ENCODE measurements at regions not wholly inside any gene's neighbourhood (a gene's known extent, or its start where the extent isn't known, plus 50 kb on each side); places are given as distances from the start of the nearest gene placed in this dataset.

DNA sequence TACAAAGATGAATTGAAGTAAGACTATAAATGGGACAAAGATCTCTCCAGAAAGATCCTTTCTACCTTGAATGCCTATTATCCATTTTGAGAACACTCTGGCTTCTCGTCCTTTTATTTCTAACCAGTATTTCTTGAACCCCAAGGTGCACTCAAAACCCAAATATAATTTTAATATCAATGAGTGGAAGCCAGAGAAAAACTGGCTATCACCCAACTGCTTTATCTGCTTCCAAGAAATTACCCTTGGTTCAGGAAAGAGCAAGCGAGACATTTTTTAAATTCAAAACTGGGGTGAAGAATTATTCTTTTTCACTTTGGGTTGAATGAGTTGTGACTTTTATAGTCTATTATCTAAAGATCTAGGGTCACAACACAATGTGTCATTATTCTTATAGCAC is 221.3 kb downstream of the PTH2R start:
- Histone ChIP-seq H3K9me3 (no peaks in the 10 kb centered on the region), H3K4me1 (ENCODE audit: low read depth) (no peaks in the 10 kb centered on the region), H3K36me3 (ENCODE audit: low read depth) (no peaks in the 10 kb centered on the region), H3K4me3 (no peak overlapping the region)
- intact Hi-C loops (cut with DNase I, micrococcal nuclease), result no loop called here
- DNase-seq (no peak), ATAC-seq (no peak)
- no peak for TF ChIP-seq CTCF (IDR thresholded peaks at IDR 0.05)

DNA sequence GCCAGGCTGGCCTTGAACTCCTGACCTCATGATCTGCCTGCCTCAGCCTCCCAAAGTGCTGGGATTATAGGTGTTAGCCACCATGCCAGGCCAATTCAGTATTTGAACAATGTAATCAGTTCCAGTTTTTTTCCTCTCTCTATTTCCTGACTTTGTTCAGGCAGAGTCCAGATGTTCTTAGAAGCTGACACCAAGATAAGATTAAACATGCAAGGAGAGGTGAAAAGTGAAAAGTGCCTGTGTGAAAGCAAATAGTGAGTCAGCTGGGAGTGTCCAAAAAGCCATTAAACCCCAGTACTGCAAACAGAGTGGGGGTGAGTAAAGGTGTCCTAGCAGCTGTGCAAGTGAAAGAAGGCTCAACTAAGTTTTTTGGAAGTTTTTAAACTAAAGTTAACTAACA is 231.5 kb downstream of the PTH2R start:
- no peak for TF ChIP-seq CTCF (IDR thresholded peaks at IDR 0.05)
- H3K4me1 ChIP-seq (ENCODE audit: low read depth), result no peaks in the 10 kb centered on the region
- intact Hi-C loops (cut with DNase I, micrococcal nuclease), result no loop called here
- H3K9me3 ChIP-seq, result no peaks in the 10 kb centered on the region
- H3K4me3 ChIP-seq, result no peak overlapping the region
- ATAC-seq (peak; percentile 96), DNase-seq (peak in 1 of 3 donors; percentile 17)
- H3K36me3 ChIP-seq (ENCODE audit: low read depth), result no peaks in the 10 kb centered on the region

DNA sequence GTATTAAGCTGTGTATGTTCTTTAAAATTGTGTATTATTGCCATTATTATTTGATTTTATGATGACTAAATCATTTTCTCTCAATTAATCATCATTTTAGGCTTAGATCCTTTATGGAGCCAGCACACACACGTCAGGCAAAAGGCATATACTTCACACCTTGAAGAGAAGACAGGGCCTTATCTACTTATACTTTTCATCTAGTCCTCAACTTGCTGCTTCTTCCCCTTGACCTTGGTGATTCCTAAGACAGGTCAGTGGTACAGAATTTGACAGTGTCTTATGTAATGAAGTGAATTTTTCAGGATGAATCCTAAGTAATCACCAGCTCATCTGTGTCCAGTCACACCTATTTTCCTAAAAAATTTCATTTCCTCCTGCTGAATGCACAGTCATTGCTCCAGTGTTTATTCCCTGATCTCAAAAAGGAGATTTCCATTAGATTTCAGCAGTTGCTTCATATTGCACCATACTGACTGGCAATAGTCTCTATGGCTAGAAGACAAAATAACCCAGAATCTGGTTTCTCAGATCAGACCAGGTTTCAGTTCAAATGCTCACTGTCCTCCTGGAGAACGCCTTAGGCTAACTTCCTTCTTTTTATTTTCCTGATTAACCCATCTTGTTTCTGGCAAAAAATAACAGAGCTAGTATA is 235.7 kb downstream of the PTH2R start:
- intact Hi-C loops (cut with DNase I, micrococcal nuclease), result no loop called here
- TF ChIP-seq CTCF (IDR thresholded peaks at IDR 0.05), result no peak
- H3K4me1 ChIP-seq (ENCODE audit: low read depth), result no peaks in the 10 kb centered on the region
- ATAC-seq (no peak), DNase-seq (no peak)
- H3K36me3 ChIP-seq (ENCODE audit: low read depth), result no peaks in the 10 kb centered on the region
- no peaks in the 10 kb centered on the region for H3K9me3 ChIP-seq
- no peak overlapping the region for H3K4me3 ChIP-seq

DNA sequence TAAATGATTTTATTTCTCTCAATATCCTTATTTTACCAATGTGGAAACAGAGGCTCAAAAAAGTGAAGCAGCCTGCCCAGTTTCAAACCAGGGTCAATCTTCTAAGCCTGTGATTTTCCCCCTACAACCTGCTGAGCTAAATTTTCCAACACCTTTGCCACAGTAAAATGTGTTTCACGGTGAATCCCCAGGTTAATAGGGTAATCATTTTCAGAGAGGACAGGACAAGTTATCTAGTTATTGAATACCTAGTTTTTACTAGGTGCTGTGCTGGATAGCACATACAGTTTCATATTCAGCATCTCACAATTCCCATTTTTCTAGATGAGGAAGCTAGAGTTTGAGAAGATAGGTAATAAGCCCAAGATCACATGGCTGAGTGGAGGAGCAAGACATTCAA is 236.6 kb downstream of the PTH2R start:
- no peak for TF ChIP-seq CTCF (IDR thresholded peaks at IDR 0.05)
- DNase-seq, result no peak
- Histone ChIP-seq H3K9me3 (no peaks in the 10 kb centered on the region), H3K4me1 (ENCODE audit: low read depth) (no peaks in the 10 kb centered on the region), H3K4me3 (no peak overlapping the region), H3K36me3 (ENCODE audit: low read depth) (no peaks in the 10 kb centered on the region)
- intact Hi-C loops (cut with DNase I, micrococcal nuclease), result no loop called here
- no peak for ATAC-seq

DNA sequence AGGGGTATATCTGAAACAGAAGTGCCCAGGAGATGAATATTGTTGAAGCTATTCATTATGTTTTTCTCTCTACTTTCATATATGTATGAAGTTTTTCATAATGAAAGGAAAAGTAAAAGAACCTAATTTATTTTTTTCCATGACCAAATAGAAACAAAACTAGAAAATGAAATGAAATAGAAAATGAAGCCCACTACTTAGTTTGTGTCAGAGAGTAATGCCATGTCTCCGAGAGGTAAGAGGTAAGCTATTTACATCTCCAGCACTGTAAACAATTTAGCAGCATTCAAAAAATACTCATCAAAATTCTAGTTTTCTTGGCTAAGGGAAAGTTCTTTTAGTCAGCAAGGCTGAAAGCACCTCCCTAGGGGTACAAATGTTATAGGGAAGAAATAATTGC is 238.6 kb downstream of the PTH2R start:
- H3K9me3 ChIP-seq, result no peaks in the 10 kb centered on the region
- no peak overlapping the region for H3K4me3 ChIP-seq
- ATAC-seq, result no peak
- no peaks in the 10 kb centered on the region for H3K36me3 ChIP-seq (ENCODE audit: low read depth)
- no peak for DNase-seq
- no peak for TF ChIP-seq CTCF (IDR thresholded peaks at IDR 0.05)
- intact Hi-C loops (cut with DNase I, micrococcal nuclease), result no loop called here
- no peaks in the 10 kb centered on the region for H3K4me1 ChIP-seq (ENCODE audit: low read depth)

DNA sequence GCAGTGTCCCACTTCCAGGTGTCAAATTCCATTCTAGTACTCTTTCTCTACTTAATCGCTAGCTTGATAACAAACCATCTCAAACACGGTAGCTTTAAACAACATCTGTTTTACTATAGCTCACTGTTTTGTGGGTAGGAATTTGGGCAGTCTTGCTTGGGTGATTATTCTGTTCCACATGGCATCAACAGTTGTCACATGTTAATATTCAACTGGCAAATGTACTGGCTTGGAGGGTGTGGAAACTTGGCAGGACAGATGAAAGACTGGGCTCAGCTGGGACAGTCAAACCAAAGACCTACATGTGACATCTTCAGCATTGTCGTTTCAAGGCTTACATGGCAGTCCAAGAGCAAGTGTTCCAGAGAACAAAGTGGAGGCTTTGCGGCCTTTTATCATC is 241.8 kb downstream of the PTH2R start:
- ATAC-seq (peak; percentile 60), DNase-seq (peak in 1 of 3 donors; percentile 6)
- Histone ChIP-seq H3K36me3 (ENCODE audit: low read depth) (no peaks in the 10 kb centered on the region), H3K9me3 (no peaks in the 10 kb centered on the region), H3K4me3 (no peak overlapping the region), H3K4me1 (ENCODE audit: low read depth) (no peaks in the 10 kb centered on the region)
- no peak for TF ChIP-seq CTCF (IDR thresholded peaks at IDR 0.05)
- intact Hi-C loops (cut with DNase I, micrococcal nuclease), result no loop called here
